ENCODE measurements at regions not wholly inside any gene's neighbourhood (a gene's known extent, or its start where the extent isn't known, plus 50 kb on each side); places are given as distances from the start of the nearest gene placed in this dataset.

GRCh38 chr9:80552931-80553330, 981.2 kb downstream of the TLE4 start:
- DNase-seq (ENCODE audit: low spot score), result no peak
- TF ChIP-seq, protein P1, sequence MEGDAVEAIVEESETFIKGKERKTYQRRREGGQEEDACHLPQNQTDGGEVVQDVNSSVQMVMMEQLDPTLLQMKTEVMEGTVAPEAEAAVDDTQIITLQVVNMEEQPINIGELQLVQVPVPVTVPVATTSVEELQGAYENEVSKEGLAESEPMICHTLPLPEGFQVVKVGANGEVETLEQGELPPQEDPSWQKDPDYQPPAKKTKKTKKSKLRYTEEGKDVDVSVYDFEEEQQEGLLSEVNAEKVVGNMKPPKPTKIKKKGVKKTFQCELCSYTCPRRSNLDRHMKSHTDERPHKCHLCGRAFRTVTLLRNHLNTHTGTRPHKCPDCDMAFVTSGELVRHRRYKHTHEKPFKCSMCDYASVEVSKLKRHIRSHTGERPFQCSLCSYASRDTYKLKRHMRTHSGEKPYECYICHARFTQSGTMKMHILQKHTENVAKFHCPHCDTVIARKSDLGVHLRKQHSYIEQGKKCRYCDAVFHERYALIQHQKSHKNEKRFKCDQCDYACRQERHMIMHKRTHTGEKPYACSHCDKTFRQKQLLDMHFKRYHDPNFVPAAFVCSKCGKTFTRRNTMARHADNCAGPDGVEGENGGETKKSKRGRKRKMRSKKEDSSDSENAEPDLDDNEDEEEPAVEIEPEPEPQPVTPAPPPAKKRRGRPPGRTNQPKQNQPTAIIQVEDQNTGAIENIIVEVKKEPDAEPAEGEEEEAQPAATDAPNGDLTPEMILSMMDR (IDR thresholded peaks at IDR 0.05; ENCODE audit: extremely low read depth, missing control alignments), result no peak

DNA sequence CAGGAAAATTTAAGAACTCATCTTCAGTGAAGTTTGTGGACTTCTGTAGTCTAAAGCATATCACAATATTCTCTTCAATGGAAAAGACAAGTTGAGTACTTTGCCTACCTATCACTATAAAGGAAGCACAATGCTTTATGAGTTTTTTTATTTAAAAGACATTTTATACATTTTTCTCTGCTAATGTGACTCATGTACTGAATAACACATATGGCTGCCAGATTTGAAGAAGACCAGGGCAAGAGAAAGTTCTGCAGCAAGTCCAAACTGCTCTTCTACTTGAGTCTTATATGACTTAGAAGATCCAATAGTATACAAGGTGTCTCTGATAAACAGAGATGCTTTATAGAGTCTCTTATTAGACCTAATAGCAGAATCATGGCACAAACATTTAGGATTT, 978.4 kb downstream of the TLE4 start:
- no peak for DNase-seq (ENCODE audit: low spot score)
- TF ChIP-seq, protein P1 (IDR thresholded peaks at IDR 0.05; ENCODE audit: extremely low read depth, missing control alignments), result no peak

DNA sequence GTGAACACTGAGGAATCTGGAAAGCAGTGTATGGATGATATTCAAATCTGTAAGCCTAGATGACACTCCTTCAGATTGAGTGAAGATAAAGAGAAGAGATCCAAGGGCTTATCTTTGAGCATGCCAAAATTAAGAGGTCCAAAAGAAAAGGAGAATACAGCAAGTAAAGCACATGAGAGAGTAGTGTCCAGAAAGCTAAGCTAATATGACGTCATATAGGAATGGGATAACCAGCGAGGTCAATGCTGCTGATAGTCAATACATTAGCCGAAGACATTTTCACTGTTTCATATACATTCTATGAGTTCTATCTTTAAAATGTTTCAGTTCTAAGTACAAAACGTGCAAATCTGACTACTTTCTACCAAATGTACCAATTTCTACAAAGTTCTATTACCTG, 975.8 kb downstream of the TLE4 start:
- DNase-seq (ENCODE audit: low spot score), result no peak
- TF ChIP-seq, protein P1 (IDR thresholded peaks at IDR 0.05; ENCODE audit: extremely low read depth, missing control alignments), result no peak

DNA sequence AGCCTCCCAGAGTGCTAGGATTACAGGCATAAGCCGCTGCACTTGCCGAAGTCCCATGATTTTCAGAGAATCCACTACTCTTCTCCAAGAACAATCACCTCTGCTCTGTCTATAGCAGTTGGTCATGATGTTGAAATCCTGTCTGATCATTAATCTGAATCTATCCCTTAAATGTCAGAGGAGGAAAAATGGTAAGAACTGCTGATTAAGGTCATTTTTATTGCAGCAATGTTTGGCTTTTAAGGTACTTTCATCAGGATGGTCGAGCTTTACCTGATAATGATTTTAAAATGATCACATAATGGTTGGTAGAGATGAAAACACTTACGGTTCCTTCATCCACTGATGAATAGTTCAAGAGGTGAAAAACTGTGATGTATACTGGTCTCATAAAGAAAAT, 968.6 kb downstream of the TLE4 start:
- TF ChIP-seq, protein P1 (IDR thresholded peaks at IDR 0.05; ENCODE audit: extremely low read depth, missing control alignments), result no peak
- DNase-seq (ENCODE audit: low spot score), result no peak

DNA sequence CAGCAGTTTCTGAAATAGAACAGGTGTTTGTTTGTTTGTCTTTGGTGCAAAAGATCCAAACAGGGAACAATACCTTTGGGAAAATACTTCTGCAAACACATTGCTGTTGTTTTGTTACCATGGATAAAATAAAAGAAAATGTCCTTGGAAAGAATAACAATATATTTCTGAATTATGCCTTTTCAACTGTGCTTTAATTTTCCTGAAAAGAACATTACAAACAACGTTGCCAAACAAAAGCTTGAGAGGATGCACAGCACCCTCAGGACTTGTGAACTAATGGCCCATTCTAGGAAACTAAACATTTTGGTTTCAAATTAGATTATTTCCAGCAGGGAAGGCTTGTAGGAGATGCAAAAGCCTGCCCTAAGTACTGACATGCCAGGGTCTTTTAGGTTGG, 967.2 kb downstream of the TLE4 start:
- DNase-seq (ENCODE audit: low spot score), result no peak
- TF ChIP-seq, protein P1 (IDR thresholded peaks at IDR 0.05; ENCODE audit: extremely low read depth, missing control alignments), result no peak

DNA sequence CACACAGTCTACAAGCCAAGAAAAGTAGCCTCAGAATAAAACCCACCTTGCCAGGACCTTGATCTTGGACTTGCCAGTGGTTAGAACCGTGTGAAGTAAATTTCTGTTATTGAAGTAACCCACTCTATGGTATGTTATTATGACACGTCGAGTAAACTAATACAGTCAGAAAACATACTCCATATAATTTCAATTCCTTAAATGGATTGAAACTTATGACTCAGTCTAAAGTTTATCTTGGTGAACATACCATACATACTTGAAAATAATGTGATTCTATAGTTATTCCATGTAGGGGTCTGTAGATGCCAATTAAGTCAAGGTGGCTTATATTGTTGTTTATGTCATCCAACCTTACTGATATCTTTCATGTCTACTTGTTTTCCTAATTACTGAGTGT, 950.7 kb downstream of the TLE4 start:
- no peak for DNase-seq (ENCODE audit: low spot score)
- TF ChIP-seq, protein P1 (IDR thresholded peaks at IDR 0.05; ENCODE audit: extremely low read depth, missing control alignments), result no peak

GRCh38 chr9:80521151-80521550, 949.4 kb downstream of the TLE4 start:
- DNase-seq (ENCODE audit: low spot score), result no peak
- TF ChIP-seq, protein P1 (IDR thresholded peaks at IDR 0.05; ENCODE audit: extremely low read depth, missing control alignments), result no peak
